ENCODE measurements at regions not wholly inside any gene's neighbourhood (a gene's known extent, or its start where the extent isn't known, plus 50 kb on each side); places are given as distances from the start of the nearest gene placed in this dataset.
A peak's percentile ranks its signal among the peaks of the same experiment; 100 is the strongest.

DNA sequence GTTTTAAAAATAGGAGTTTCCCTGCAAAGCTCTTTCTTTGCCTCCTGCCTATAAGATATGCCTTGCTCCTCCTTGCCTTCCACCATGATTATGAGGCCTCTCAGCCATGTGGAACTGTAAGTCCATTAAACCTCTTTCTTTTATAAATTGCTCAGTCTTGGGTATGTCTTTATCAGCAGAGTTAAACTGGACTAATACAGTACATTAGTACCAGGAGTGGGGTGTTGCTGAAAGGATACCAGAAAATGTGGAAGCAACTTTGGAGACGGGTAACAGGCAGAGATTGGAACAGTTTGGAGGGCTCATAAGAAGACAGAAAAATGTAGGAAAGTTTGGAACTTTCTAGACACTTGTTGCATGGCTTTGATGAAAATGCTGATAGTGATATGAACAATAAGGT is 709.9 kb downstream of the LUZP2 start (continued):
- no peak for TF ChIP-seq REST (IDR thresholded peaks at IDR 0.05; ENCODE audit: low read depth)

DNA sequence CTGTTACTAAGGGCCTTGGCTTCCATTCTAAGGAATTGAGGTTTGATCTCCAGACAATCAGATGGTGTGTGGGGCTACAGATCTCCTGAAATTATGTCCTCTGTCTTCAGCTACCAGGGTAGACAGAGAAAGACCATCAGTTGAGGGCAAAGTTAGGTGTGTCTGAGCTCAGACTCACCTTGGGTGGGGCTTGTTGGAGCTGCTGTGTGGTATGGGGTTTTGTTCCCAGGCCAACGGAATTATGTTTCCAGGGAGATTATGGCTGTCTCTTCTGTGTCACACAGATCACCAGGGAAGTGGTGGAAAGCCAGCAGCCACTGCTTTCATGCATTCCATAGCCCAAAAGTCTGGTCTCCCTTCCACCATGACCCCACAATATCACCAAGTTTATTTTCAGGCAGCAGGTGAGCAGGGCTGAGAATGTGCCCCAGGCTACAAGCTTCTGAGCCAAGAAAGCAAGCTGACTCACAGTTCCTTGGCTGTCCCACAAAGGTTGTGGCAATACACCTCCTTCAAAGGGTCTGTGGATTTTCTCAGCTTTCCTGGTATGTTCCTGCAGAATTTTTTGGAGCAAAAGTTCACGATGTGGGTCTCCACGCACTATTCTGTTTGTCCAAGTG is 714.9 kb downstream of the LUZP2 start:
- peaks cover 6 to 27% of the 10 kb centered on the region in 2 experiments; a peak in 3 of 4 replicates for H3K9me3 ChIP-seq (ENCODE audit: control insufficient read depth in 1 of 2, insufficient read depth in 1 of 2, low read depth in 1 of 2, low read length in 2 of 2)
- ATAC-seq, result no peak
- H3K4me1 ChIP-seq (ENCODE audit: control insufficient read depth in 1 of 2, insufficient read depth in 2 of 2, low read length in 2 of 2), result no peaks in the 10 kb centered on the region
- no peaks in the 10 kb centered on the region for H3K27me3 ChIP-seq (ENCODE audit: insufficient read depth, low read length)
- H3K27ac ChIP-seq (ENCODE audit: low read depth, low read length), result no peak overlapping the region
- no peaks in the 10 kb centered on the region for H3K36me3 ChIP-seq (ENCODE audit: control insufficient read depth in 1 of 2, insufficient read depth in 2 of 2, low read length in 2 of 2)
- no peak overlapping the region for H3K4me3 ChIP-seq (replicated peaks in 1 of 2; ENCODE audit: low read depth in 1 of 2, low read length in 2 of 2)
- ChIA-PET POLR2A (no interaction called here), RAD21 (ENCODE audit: low non-redundant PET in 1 of 2, low total read pairs in 2 of 2, uncharacterized antibody in 2 of 2, unreplicated experiment in 2 of 2) (no interaction called here), CTCF (no interaction called here)
- TF ChIP-seq CTCF (IDR thresholded peaks at IDR 0.05 in 2 of 3, conservative IDR thresholded peaks at IDR 0.05 in 1 of 3; ENCODE audit: borderline replicate concordance in 1 of 3, insufficient read depth in 1 of 3, low read depth in 2 of 3, low read length in 2 of 3), result no peak
- TF ChIP-seq EZH2phosphoT487 (IDR thresholded peaks at IDR 0.05; ENCODE audit: borderline replicate concordance), result no peak
- TF ChIP-seq FOSL1 (IDR thresholded peaks at IDR 0.05; ENCODE audit: low read depth), result no peak
- peak; percentile 43 for TF ChIP-seq TCF7L2 (IDR thresholded peaks at IDR 0.05; ENCODE audit: borderline replicate concordance, extremely low read depth, insufficient read depth, insufficient read length)
- no peak for TF ChIP-seq CBX3 (IDR thresholded peaks at IDR 0.05; ENCODE audit: low read depth)
- no peak for TF ChIP-seq POLR2AphosphoS5 (IDR thresholded peaks at IDR 0.05; ENCODE audit: low read depth, low read length)
- no TSS peak for BruUV-seq (replicated peaks)
- no peaks in the 10 kb centered on the region for H3K79me2 ChIP-seq (ENCODE audit: insufficient read depth, low read length)
- intact Hi-C loops (cut with micrococcal nuclease), result no loop called here
- H3K4me2 ChIP-seq (ENCODE audit: low read length), result no peak overlapping the region
- no peaks in the 10 kb centered on the region for H3K9me2 ChIP-seq (ENCODE audit: insufficient read depth)
- DNase-seq (ENCODE audit: low read depth, low spot score), result no peak
- H3K9ac ChIP-seq (ENCODE audit: low read length), result no peak overlapping the region
- no peak overlapping the region for H2AFZ ChIP-seq (ENCODE audit: low read depth, low read length, poor library complexity, severe bottlenecking)
- no peaks in the 10 kb centered on the region for H4K20me1 ChIP-seq (ENCODE audit: insufficient read depth)

All from HCT116 (cell line).